Chondrocyte (in vitro differentiated cells): ENCODE measurements at regions not wholly inside any gene's neighbourhood (a gene's known extent, or its start where the extent isn't known, plus 50 kb on each side); places are given as distances from the start of the nearest gene placed in this dataset.

Source experiments
- DNase-seq: peaks from one replicate; pipeline ENCODE4 v3.0.0; 2021; ENCODE audit warnings: mixed read lengths, low spot score
- H3K27ac Mint-ChIP-seq: one replicate; pipeline ENCODE4 v1.8.0; 2021; ENCODE audit warnings: mild to moderate bottlenecking, moderate library complexity, mixed read lengths; ENCODE audit not compliant: unreplicated experiment
- H3K27me3 Mint-ChIP-seq: 2 replicates; pipeline ENCODE4 v1.8.0; 2021; ENCODE audit warnings: low read depth, mixed read lengths
- H3K36me3 Mint-ChIP-seq: 2 replicates; pipeline ENCODE4 v1.8.0; 2021; ENCODE audit warnings: low read depth, mixed read lengths
- H3K4me1 Mint-ChIP-seq: 2 replicates; pipeline ENCODE4 v1.8.0; 2021; ENCODE audit warnings: low read depth, mild to moderate bottlenecking, mixed read lengths
- H3K4me3 Mint-ChIP-seq: one replicate; pipeline ENCODE4 v1.8.0; 2021; ENCODE audit warnings: mild to moderate bottlenecking, moderate library complexity, mixed read lengths; ENCODE audit not compliant: unreplicated experiment
- H3K9me3 Mint-ChIP-seq: 2 replicates; pipeline ENCODE4 v1.8.0; 2021; ENCODE audit warnings: low read depth, mixed read lengths
- CTCF ChIP-seq: fragments of 200-600 bp; sonication (generic); IDR thresholded peaks from 2 replicates; pipeline ENCODE4 v1.5.0; 2021; ENCODE audit warnings: antibody characterized with exemption, mild to moderate bottlenecking, moderate library complexity

GRCh38 chr9:96047116-96047639, 171.7 kb downstream of the ERCC6L2 start:
- Mint-ChIP-seq H3K36me3 (peaks cover 1% of the 10 kb centered on the region), H3K4me3 (no peak overlapping the region), H3K27ac (no peak overlapping the region), H3K4me1 (peaks cover 11% of the 10 kb centered on the region), H3K9me3 (peaks cover 2% of the 10 kb centered on the region), H3K27me3 (peaks cover 13% of the 10 kb centered on the region)
- no peak for DNase-seq
- no peak for TF ChIP-seq CTCF

GRCh38 chr9:96045811-96046210, 170.3 kb downstream of the ERCC6L2 start:
- H3K27ac Mint-ChIP-seq = no peak overlapping the region
- H3K9me3 Mint-ChIP-seq = no peaks in the 10 kb centered on the region
- H3K4me3 Mint-ChIP-seq = no peak overlapping the region
- no peak for TF ChIP-seq CTCF
- no peak for DNase-seq
- H3K27me3 Mint-ChIP-seq = peaks cover 10% of the 10 kb centered on the region
- no peaks in the 10 kb centered on the region for H3K36me3 Mint-ChIP-seq
- peaks cover 11% of the 10 kb centered on the region for H3K4me1 Mint-ChIP-seq

GRCh38 chr9:96044401-96044800, 168.9 kb downstream of the ERCC6L2 start:
- no peaks in the 10 kb centered on the region for H3K9me3 Mint-ChIP-seq
- peaks cover 10% of the 10 kb centered on the region for H3K27me3 Mint-ChIP-seq
- peaks cover 11% of the 10 kb centered on the region for H3K4me1 Mint-ChIP-seq
- H3K4me3 Mint-ChIP-seq = no peak overlapping the region
- no peak for TF ChIP-seq CTCF
- H3K36me3 Mint-ChIP-seq = no peaks in the 10 kb centered on the region
- no peak for DNase-seq
- H3K27ac Mint-ChIP-seq = no peak overlapping the region

- Mint-ChIP-seq H3K9me3 (peaks cover 18% of the 10 kb centered on the region), H3K27me3 (peaks cover 2% of the 10 kb centered on the region), H3K27ac (no peak overlapping the region), H3K4me3 (no peak overlapping the region), H3K4me1 (no peaks in the 10 kb centered on the region), H3K36me3 (peaks cover 8% of the 10 kb centered on the region)
- no peak for TF ChIP-seq CTCF
- no peak for DNase-seq
Measured at GRCh38 chr9:96040591-96041461, 165.3 kb downstream of the ERCC6L2 start.

- no peaks in the 10 kb centered on the region for H3K4me1 Mint-ChIP-seq
- peaks cover 18% of the 10 kb centered on the region for H3K9me3 Mint-ChIP-seq
- H3K36me3 Mint-ChIP-seq = peaks cover 8% of the 10 kb centered on the region
- H3K4me3 Mint-ChIP-seq = no peak overlapping the region
- no peak overlapping the region for H3K27ac Mint-ChIP-seq
- TF ChIP-seq CTCF = no peak
- DNase-seq = no peak
- H3K27me3 Mint-ChIP-seq = peaks cover 3% of the 10 kb centered on the region
Measured at GRCh38 chr9:96038914-96039313, 163.4 kb downstream of the ERCC6L2 start.
